Coronary artery (tissue), 2 donors: ENCODE measurements at regions not wholly inside any gene's neighbourhood (a gene's known extent, or its start where the extent isn't known, plus 50 kb on each side); places are given as distances from the start of the nearest gene placed in this dataset.

Experiments
- DNase-seq: peaks from one replicate; pipeline ENCODE4 v3.0.0-alpha.2; 2017; ENCODE audit warnings: low spot score
- H3K27ac ChIP-seq, 2 donors: fragments of 200-600 bp; sonication (generic); one replicate each; pipeline ENCODE4 v1.5.1; 2016 to 2019
- H3K4me3 ChIP-seq: fragments of 200-600 bp; sonication (generic); 2 replicates; pipeline ENCODE4 v1.5.1; 2016; ENCODE audit warnings: mild to moderate bottlenecking, moderate library complexity
- TF ChIP-seq, protein P1 (sequence below): fragments of 200-600 bp; sonication (generic); IDR thresholded peaks from one replicate; pipeline ENCODE4 v1.5.1; 2019; ENCODE audit warnings: antibody characterized with exemption

DNA sequence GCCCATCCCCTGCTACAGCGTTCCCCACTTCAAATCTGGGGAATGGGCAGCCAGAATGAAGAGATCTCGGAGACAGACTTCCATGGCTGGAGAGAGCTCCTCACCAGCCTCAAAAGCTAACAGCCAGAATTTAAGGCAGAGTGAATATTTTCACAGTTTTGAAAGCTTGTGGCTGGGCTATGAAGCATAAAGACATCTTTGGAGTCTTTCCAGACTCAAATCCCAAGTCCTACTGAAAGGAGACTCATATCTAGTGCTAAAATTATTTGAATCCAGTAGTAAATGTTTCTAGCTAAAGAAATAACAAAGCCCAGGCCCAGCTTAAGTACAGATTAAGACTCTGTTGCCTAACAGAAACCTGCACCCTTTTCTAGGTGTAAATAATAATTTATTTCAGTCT is 628.4 kb upstream of the ALCAM start:
- no peak overlapping the region for H3K27ac ChIP-seq
- TF ChIP-seq, protein P1, sequence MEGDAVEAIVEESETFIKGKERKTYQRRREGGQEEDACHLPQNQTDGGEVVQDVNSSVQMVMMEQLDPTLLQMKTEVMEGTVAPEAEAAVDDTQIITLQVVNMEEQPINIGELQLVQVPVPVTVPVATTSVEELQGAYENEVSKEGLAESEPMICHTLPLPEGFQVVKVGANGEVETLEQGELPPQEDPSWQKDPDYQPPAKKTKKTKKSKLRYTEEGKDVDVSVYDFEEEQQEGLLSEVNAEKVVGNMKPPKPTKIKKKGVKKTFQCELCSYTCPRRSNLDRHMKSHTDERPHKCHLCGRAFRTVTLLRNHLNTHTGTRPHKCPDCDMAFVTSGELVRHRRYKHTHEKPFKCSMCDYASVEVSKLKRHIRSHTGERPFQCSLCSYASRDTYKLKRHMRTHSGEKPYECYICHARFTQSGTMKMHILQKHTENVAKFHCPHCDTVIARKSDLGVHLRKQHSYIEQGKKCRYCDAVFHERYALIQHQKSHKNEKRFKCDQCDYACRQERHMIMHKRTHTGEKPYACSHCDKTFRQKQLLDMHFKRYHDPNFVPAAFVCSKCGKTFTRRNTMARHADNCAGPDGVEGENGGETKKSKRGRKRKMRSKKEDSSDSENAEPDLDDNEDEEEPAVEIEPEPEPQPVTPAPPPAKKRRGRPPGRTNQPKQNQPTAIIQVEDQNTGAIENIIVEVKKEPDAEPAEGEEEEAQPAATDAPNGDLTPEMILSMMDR = no peak
- DNase-seq = no peak
- H3K4me3 ChIP-seq = no peak overlapping the region

DNA sequence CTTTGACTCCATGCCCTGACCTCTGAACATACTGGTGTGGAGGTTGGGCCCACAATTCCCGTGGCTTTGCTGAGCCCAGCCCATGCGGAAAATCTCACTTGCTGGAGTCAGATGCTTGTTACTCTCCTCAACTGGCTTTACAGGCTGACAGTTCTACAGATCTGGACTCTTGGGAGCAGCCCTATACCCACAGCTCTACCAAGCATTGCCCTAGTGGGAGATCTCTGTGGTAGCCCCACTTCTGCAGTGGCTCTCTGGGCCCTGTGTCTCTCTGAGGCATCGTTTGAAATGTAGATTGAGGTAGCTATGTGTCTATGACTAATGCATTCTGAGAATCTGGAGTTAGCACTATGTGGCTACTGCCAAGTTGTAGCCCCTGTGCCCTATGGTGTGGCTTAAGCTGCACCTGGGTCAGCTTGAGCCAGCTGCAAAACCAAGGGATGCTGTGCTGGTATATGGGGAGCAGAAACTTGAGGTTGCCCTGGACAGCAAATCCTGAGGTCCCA is 625.8 kb upstream of the ALCAM start:
- DNase-seq = no peak
- Histone ChIP-seq H3K27ac (no peak overlapping the region), H3K4me3 (no peak overlapping the region)
- TF ChIP-seq, protein P1 = no peak

DNA sequence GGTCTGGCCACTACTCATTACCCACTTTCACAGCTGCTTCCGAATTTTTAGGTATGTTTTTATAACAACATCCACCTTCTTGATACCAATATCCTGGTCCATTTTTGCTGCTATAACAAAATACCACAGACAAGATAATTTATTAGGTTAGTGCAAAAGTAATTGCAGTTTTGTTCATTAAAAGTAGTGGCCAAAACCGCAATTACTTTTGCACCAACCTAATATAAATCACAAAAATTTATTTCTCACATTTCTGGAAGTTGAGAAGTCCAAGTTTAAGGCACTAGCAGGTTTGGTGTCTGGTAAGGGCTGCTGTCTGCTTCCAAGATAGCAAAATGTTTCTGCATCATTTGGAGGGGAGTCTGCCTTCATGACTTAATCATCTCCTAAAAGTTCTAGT is 624.7 kb upstream of the ALCAM start:
- Histone ChIP-seq H3K27ac (no peak overlapping the region), H3K4me3 (no peak overlapping the region)
- TF ChIP-seq, protein P1 = no peak
- DNase-seq = no peak

GRCh38 chr3:104745313-104745712 is 621.4 kb upstream of the ALCAM start:
- no peak for DNase-seq
- TF ChIP-seq, protein P1 = no peak
- no peak overlapping the region for H3K4me3 ChIP-seq
- no peak overlapping the region for H3K27ac ChIP-seq

DNA sequence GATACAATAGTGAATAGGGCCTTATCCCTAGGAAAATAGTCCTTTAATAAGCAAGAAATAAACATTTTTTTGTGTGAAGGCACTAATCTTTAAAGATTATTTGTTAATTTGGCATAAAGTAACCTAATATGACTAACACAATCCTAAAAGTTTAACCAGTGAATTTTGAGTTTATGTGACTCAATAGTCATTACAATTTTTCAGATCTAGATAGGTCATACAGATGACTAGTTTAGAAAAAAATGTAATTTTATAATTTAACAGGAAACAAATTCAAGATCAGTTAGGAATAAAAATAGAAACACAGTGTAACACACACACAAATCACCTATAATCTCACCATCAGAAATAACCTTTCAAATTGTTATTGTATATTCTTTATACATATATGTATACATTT is 620.7 kb upstream of the ALCAM start:
- DNase-seq = no peak
- TF ChIP-seq, protein P1 = no peak
- no peak overlapping the region for H3K4me3 ChIP-seq
- H3K27ac ChIP-seq = no peak overlapping the region

- no peak overlapping the region for H3K27ac ChIP-seq
- TF ChIP-seq, protein P1 = no peak
- no peak for DNase-seq
- H3K4me3 ChIP-seq = no peak overlapping the region
These were observed 616.1 kb upstream of the ALCAM start for GRCh38 chr3:104750581-104750980.

DNA sequence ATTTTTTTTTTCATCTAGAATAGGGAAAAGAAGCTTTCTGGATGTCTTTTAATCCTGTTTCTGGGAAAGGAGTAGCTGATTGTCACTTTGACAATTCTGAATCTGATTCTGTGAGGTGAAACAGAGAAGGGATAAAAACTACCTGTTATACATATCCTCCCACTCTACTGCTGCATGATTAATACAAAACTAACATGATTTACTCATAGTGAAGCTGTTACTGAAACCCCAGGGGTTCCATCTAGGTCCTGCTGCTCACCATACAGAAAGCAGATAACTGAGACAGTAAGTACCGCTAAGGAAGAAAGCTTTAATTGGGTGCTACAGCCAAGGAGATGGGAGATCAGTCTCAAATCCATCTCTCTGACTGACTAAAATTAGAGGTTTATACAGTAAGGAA is 610.9 kb upstream of the ALCAM start:
- no peak for DNase-seq
- TF ChIP-seq, protein P1 = no peak
- no peak overlapping the region for H3K4me3 ChIP-seq
- no peak overlapping the region for H3K27ac ChIP-seq
